SK-N-SH (cell line): ENCODE measurements at regions not wholly inside any gene's neighbourhood (a gene's known extent, or its start where the extent isn't known, plus 50 kb on each side); places are given as distances from the start of the nearest gene placed in this dataset.

Experiments
- CTCF ChIA-PET: fragments of 300-600, 350-600 bp; formaldehyde crosslinking; extraction: SDS; loops from one replicate; lab custom pipeline; 2021; lab: Yijun Ruan, JAX
- POLR2A ChIA-PET: fragments of 350-600 bp; sonication (Branson Sonifier 250); formaldehyde crosslinking; extraction: SDS; loops from one replicate; lab custom pipeline; 2020; ENCODE audit warnings: antibody characterized with exemption, inconsistent platforms; lab: Yijun Ruan, JAX
- DNase-seq: peaks from one replicate; pipeline ENCODE4 v3.0.0; 2012
- H2AFZ ChIP-seq: fragments of 200-600 bp; sonication (generic); 2 replicates; pipeline ENCODE4 v1.8.1; 2016; ENCODE audit warnings: antibody characterized with exemption, mild to moderate bottlenecking, low read depth
- H3F3A ChIP-seq: fragments of 200-600 bp; sonication (generic); replicated peaks from 2 replicates; pipeline ENCODE3; 2016; ENCODE audit warnings: antibody characterized with exemption, mild to moderate bottlenecking; ENCODE audit not compliant: insufficient read depth
- H3K27ac ChIP-seq, 2 experiments: fragments of 200-500 bp in 1 of 2; fragments of 200-600 bp in 1 of 2; sonication (Bioruptor generic) in 1 of 2; sonication (generic), shearing (Covaris generic) in 1 of 2; 2 replicates each; pipeline versions ENCODE4 v1.5.1 to v1.6.1; 2014 to 2016; ENCODE audit warnings: low read depth in 2 of 2, inconsistent platforms in 1 of 2, low read length in 1 of 2, mild to moderate bottlenecking in 1 of 2, mixed read lengths in 1 of 2
- H3K27me3 ChIP-seq: fragments of 200-600 bp; sonication (generic), shearing (Covaris generic); 2 replicates; pipeline ENCODE4 v1.6.1; 2016; ENCODE audit warnings: mixed run types; ENCODE audit not compliant: insufficient read depth
- H3K36me3 ChIP-seq, 2 experiments: fragments of 200-500 bp in 1 of 2; fragments of 200-600 bp in 1 of 2; sonication (Bioruptor generic) in 1 of 2; sonication (generic) in 1 of 2; replicated peaks in 1 of 2; 2 replicates each; pipeline versions ENCODE3 to v1.5.1; 2014 to 2016; ENCODE audit warnings: low read length in 1 of 2, mild to moderate bottlenecking in 1 of 2; ENCODE audit not compliant: insufficient read depth in 2 of 2, control insufficient read depth in 1 of 2
- H3K4me1 ChIP-seq, 2 experiments: fragments of 200-500 bp in 1 of 2; fragments of 200-600 bp in 1 of 2; sonication (Bioruptor generic) in 1 of 2; sonication (generic), shearing (Covaris generic) in 1 of 2; 2 replicates each; pipeline versions ENCODE4 v1.5.1 to v1.6.1; 2014 to 2016; ENCODE audit warnings: low read depth in 1 of 2, low read length in 1 of 2, mixed run types in 1 of 2; ENCODE audit not compliant: insufficient read depth in 2 of 2, control insufficient read depth in 1 of 2
- H3K4me2 ChIP-seq: fragments of 200-600 bp; sonication (generic), shearing (Covaris generic); 2 replicates; pipeline ENCODE4 v1.6.1; 2017; ENCODE audit warnings: mixed run types
- H3K4me3 ChIP-seq, 2 experiments: fragments of 200-500 bp in 1 of 2; fragments of 200-600 bp in 1 of 2; sonication (Bioruptor generic) in 1 of 2; sonication (generic), shearing (Covaris generic) in 1 of 2; 2 replicates each; pipeline versions ENCODE4 v1.5.1 to v1.8.1; 2014 to 2016; ENCODE audit warnings: low read depth in 2 of 2, inconsistent platforms in 1 of 2, low read length in 1 of 2, mild to moderate bottlenecking in 1 of 2, mixed read lengths in 1 of 2, moderate library complexity in 1 of 2
- H3K79me2 ChIP-seq: fragments of 200-600 bp; sonication (generic); 2 replicates; pipeline ENCODE4 v1.8.1; 2017; ENCODE audit warnings: mild to moderate bottlenecking; ENCODE audit not compliant: insufficient read depth
- H3K9ac ChIP-seq: fragments of 200-600 bp; sonication (generic); 2 replicates; pipeline ENCODE4 v1.6.1; 2017; ENCODE audit warnings: mixed run types
- H3K9me2 ChIP-seq: fragments of 200-600 bp; sonication (generic); 2 replicates; pipeline ENCODE4 v1.6.1; 2017; ENCODE audit warnings: mixed run types
- H3K9me3 ChIP-seq: fragments of 200-600 bp; sonication (generic); 2 replicates; pipeline ENCODE4 v1.6.1; 2017; ENCODE audit warnings: mixed run types, mild to moderate bottlenecking, moderate library complexity
- H4K20me1 ChIP-seq: fragments of 200-600 bp; sonication (generic); 2 replicates; pipeline ENCODE4 v1.6.1; 2017; ENCODE audit warnings: mild to moderate bottlenecking, mixed run types; ENCODE audit not compliant: insufficient read depth
- FOSL2 ChIP-seq: IDR thresholded peaks from 2 replicates; pipeline ENCODE4 v1.4.0; 2012; ENCODE audit warnings: low read depth, mild to moderate bottlenecking, moderate library complexity, borderline replicate concordance
- FOXM1 ChIP-seq: IDR thresholded peaks from 2 replicates; pipeline ENCODE4 v1.4.0; 2012; ENCODE audit warnings: low read depth, mild to moderate bottlenecking
- JUND ChIP-seq: IDR thresholded peaks from 2 replicates; pipeline ENCODE4 v1.4.0; 2012
- NRF1 ChIP-seq: IDR thresholded peaks from 2 replicates; pipeline ENCODE4 v1.6.1; 2012; ENCODE audit warnings: low read depth, mild to moderate bottlenecking, low read length
- POLR2AphosphoS5 ChIP-seq: IDR thresholded peaks from 2 replicates; pipeline ENCODE4 v1.6.1; 2012; ENCODE audit warnings: low read depth, low read length
- RAD21 ChIP-seq: IDR thresholded peaks from 2 replicates; pipeline ENCODE4 v1.6.1; 2012; ENCODE audit warnings: mild to moderate bottlenecking, low read length
- RCOR1 ChIP-seq: fragments of 150-350 bp; IDR thresholded peaks from 2 replicates; pipeline ENCODE4 v1.6.1; 2017; ENCODE audit warnings: antibody characterized with exemption, low read length
- RFX5 ChIP-seq: IDR thresholded peaks from 2 replicates; pipeline ENCODE4 v1.6.1; 2012; ENCODE audit warnings: mild to moderate bottlenecking, improper control_type of control experiment, low read length
- SIN3A ChIP-seq: IDR thresholded peaks from 2 replicates; pipeline ENCODE4 v1.6.1; 2012; ENCODE audit warnings: low read depth, mild to moderate bottlenecking, low read length, moderate library complexity, borderline replicate concordance
- TAF1 ChIP-seq: IDR thresholded peaks from 2 replicates; pipeline ENCODE4 v1.6.1; 2012; ENCODE audit warnings: low read depth, mild to moderate bottlenecking, low read length, moderate library complexity, borderline replicate concordance
- TCF12 ChIP-seq: IDR thresholded peaks from 2 replicates; pipeline ENCODE4 v1.4.0; 2012
- whole genome bisulfite sequencing: methylation state at CpG from one replicate; pipeline ENCODE4 v1.1.6; 2017; ENCODE audit warnings: low lambda C conversion rate; 5-methylcytosine and 5-hydroxymethylcytosine counted together
- TF ChIP-seq, protein P1 (sequence below): IDR thresholded peaks from 2 replicates; pipeline ENCODE4 v1.4.0; 2012; ENCODE audit warnings: low read depth, borderline replicate concordance
- TF ChIP-seq, protein P2 (sequence below): fragments of 150-350 bp; IDR thresholded peaks from 2 replicates; pipeline ENCODE4 v1.6.1; 2016; ENCODE audit warnings: mild to moderate bottlenecking, low read depth, low read length
- TF ChIP-seq, protein P3 (sequence below): IDR thresholded peaks from 2 replicates; pipeline ENCODE4 v1.4.0; 2012; ENCODE audit warnings: low read depth, borderline replicate concordance
- TF ChIP-seq, protein P4 (sequence below): fragments of 150-350 bp; IDR thresholded peaks from 2 replicates; pipeline ENCODE4 v1.6.1; 2017; ENCODE audit warnings: antibody characterized with exemption, low read length, low read depth, borderline replicate concordance

DNA sequence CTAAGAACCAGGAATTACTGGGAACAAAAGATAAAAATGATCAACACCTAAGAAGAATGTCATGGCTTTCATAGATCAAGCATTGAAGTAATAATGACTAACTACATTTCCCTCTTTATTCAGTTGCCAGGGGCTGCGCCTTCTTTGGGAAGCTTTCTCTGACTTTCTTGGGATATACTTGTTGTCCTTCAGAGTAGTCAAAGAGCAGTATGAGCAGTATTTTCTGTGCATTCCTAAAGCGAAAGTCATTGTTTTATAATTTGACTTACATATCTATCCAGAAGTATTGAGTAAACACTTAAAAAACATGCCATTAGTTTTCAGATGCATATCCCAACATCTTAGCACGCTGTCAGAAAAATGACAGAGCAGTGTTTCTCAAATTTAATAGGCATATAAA lies 2412.4 kb downstream of the PCDH9 start:
- H3K9ac ChIP-seq, result no peak overlapping the region
- peaks cover 0 to 3% of the 10 kb centered on the region in 2 experiments for H3K36me3 ChIP-seq
- peak overlapping the region; percentile 58; the same call in 1 of the 2 replicates for H2AFZ ChIP-seq
- WGBS, result 94% methylated on average over 3 of the region's 3 CpGs
- H4K20me1 ChIP-seq, result no peaks in the 10 kb centered on the region
- no peaks in the 10 kb centered on the region for H3K9me2 ChIP-seq
- no peaks in the 10 kb centered on the region for H3K9me3 ChIP-seq
- H3K4me2 ChIP-seq, result no peak overlapping the region
- no peaks in the 10 kb centered on the region for H3K79me2 ChIP-seq
- CTCF ChIA-PET, result no interaction called here
- H3K4me1 ChIP-seq, result no peaks in the 10 kb centered on the region
- H3K27me3 ChIP-seq, result no peaks in the 10 kb centered on the region
- H3F3A ChIP-seq, result no peaks in the 10 kb centered on the region
- POLR2A ChIA-PET, result no interaction called here
- DNase-seq, result no peak
- no peak overlapping the region for H3K27ac ChIP-seq
- H3K4me3 ChIP-seq, result no peak overlapping the region
- TF ChIP-seq POLR2AphosphoS5 (no peak), NRF1 (no peak), JUND (no peak), RAD21 (no peak), FOXM1 (no peak), TCF12 (no peak)
- TF ChIP-seq, protein P1, sequence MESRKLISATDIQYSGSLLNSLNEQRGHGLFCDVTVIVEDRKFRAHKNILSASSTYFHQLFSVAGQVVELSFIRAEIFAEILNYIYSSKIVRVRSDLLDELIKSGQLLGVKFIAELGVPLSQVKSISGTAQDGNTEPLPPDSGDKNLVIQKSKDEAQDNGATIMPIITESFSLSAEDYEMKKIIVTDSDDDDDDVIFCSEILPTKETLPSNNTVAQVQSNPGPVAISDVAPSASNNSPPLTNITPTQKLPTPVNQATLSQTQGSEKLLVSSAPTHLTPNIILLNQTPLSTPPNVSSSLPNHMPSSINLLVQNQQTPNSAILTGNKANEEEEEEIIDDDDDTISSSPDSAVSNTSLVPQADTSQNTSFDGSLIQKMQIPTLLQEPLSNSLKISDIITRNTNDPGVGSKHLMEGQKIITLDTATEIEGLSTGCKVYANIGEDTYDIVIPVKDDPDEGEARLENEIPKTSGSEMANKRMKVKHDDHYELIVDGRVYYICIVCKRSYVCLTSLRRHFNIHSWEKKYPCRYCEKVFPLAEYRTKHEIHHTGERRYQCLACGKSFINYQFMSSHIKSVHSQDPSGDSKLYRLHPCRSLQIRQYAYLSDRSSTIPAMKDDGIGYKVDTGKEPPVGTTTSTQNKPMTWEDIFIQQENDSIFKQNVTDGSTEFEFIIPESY, result no peak
- TF ChIP-seq, protein P2, sequence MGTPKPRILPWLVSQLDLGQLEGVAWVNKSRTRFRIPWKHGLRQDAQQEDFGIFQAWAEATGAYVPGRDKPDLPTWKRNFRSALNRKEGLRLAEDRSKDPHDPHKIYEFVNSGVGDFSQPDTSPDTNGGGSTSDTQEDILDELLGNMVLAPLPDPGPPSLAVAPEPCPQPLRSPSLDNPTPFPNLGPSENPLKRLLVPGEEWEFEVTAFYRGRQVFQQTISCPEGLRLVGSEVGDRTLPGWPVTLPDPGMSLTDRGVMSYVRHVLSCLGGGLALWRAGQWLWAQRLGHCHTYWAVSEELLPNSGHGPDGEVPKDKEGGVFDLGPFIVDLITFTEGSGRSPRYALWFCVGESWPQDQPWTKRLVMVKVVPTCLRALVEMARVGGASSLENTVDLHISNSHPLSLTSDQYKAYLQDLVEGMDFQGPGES, result no peak
- TF ChIP-seq, protein P3, sequence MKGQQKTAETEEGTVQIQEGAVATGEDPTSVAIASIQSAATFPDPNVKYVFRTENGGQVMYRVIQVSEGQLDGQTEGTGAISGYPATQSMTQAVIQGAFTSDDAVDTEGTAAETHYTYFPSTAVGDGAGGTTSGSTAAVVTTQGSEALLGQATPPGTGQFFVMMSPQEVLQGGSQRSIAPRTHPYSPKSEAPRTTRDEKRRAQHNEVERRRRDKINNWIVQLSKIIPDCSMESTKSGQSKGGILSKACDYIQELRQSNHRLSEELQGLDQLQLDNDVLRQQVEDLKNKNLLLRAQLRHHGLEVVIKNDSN, result no peak

DNA sequence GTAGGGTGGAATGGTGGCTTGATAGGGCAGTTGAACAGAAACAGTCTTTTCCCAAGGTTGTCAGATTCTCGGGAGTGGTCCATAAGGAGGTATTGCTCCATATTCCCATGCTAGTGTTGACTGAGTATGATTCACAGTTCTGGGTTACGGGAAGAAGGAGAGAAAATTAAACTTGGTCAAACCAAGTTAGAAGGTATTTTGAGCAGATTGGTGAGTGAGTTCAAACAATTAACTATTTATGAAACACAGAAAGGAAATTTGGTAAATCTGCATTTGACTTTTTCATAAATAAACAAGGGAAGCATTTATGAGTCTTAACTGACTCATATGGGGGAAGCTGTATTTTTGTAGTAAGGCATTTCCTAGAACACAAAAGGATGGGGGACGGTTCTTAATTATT lies 2419.4 kb downstream of the PCDH9 start:
- Histone ChIP-seq H3K9me2 (no peaks in the 10 kb centered on the region), H3K4me3 (no peak overlapping the region), H3K9ac (no peak overlapping the region), H3K79me2 (no peaks in the 10 kb centered on the region), H3F3A (no peaks in the 10 kb centered on the region), H3K36me3 (no peaks in the 10 kb centered on the region), H3K4me1 (no peaks in the 10 kb centered on the region), H3K4me2 (no peak overlapping the region), H3K27me3 (no peaks in the 10 kb centered on the region), H3K9me3 (no peaks in the 10 kb centered on the region), H4K20me1 (no peaks in the 10 kb centered on the region), H3K27ac (no peak overlapping the region), H2AFZ (no peak overlapping the region)
- no peak for DNase-seq
- CTCF ChIA-PET, result no interaction called here
- no peak for TF ChIP-seq SIN3A
- TF ChIP-seq POLR2AphosphoS5, result no peak
- no peak for TF ChIP-seq FOSL2
- no peak for TF ChIP-seq TAF1
- no peak for TF ChIP-seq TCF12
- TF ChIP-seq RCOR1, result no peak
- no peak for TF ChIP-seq NRF1
- TF ChIP-seq, protein P4, sequence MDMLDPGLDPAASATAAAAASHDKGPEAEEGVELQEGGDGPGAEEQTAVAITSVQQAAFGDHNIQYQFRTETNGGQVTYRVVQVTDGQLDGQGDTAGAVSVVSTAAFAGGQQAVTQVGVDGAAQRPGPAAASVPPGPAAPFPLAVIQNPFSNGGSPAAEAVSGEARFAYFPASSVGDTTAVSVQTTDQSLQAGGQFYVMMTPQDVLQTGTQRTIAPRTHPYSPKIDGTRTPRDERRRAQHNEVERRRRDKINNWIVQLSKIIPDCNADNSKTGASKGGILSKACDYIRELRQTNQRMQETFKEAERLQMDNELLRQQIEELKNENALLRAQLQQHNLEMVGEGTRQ, result no peak
- no peak for TF ChIP-seq RFX5
- no peak for TF ChIP-seq RAD21
- 90% methylated on average over 3 of the region's 3 CpGs for WGBS
- POLR2A ChIA-PET, result no interaction called here
